Brain pericyte (primary cell): ENCODE measurements at regions not wholly inside any gene's neighbourhood (a gene's known extent, or its start where the extent isn't known, plus 50 kb on each side); places are given as distances from the start of the nearest gene placed in this dataset.

ENCODE experiments used
- DNase-seq: peaks from one replicate; pipeline ENCODE4 v3.0.0-alpha.2; 2012; ENCODE audit warnings: low read depth, low spot score

DNA sequence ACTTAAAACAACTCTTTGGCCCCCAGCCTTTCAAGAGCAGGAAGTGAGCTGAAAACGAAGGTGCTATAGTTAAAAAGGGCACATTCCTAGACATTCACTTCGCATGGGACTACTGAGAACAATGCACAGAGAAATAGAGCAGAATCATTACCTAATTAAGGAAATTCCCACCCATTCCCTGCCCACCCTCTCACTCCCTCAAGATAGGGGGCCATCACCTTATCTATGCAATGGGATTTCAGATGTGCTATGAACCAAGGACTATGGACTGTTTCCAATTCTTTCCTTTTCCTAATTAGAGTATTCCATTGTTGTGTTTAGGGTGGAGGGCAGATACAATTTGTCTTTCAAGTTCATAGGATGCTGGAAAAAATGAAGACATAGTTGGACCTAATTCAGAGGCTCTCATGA, 476.8 kb downstream of the CETN3 start:
- DNase-seq: no peak

DNA sequence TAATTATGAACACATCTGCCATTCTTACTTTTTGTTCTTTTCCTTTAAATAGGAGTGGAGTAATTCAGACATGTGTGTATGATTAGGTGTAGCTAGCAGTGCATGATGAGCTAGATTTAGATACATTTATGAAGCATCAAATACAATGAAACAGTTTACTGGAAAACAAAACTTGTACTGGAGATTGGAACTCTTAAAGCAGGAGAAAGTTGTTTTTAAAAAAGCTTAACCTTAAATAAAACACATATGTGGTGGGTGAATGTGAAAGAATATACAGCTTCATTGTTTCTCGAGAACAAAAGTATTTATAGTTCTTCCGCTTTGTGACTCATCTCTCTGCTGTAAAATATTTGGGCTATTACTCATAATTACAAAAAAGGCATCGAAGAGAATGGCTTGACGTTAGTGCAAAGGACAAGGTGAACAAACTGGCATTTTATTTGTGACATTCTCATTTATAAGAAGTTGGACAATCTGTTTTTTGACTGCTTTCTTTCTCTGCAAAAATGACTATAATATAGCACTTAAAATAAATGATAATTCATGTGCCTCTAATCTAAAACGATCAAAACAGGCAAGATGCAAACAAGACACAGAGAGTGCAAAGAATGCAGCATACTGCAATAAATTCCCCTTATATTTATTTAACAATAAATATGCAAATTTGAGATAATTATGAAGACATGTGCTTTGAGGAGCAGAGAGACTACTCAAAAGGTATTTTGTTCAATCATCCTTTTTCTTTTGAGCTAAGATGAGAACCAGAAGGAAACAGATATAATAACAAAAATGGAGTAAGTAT, 478.8 kb downstream of the CETN3 start:
- DNase-seq: peak; percentile 6

DNA sequence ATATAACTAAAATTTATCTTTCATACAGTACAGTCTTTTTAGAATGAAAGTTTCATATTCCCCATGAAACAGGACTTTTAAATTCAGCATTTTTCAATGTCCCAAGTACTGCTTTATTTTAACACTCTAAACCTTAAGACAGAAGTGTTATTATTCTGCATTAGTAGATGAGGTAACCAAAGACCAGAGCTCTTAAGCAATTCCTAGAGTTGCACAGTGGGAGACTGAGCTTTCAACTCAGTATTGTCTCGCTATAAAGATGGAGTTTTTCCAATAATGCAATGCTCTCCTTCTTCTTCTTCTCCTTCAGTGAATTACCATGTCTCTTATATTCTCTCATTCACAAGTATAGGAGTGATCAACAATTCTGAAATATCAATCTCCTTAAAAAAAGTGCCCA, 479.7 kb downstream of the CETN3 start:
- peak; percentile 3 for DNase-seq

GRCh38 chr5:89929173-89929572, 480.4 kb downstream of the CETN3 start:
- DNase-seq: no peak

- DNase-seq: no peak
Measured at GRCh38 chr5:89922161-89922560, 487.4 kb downstream of the CETN3 start.

DNA sequence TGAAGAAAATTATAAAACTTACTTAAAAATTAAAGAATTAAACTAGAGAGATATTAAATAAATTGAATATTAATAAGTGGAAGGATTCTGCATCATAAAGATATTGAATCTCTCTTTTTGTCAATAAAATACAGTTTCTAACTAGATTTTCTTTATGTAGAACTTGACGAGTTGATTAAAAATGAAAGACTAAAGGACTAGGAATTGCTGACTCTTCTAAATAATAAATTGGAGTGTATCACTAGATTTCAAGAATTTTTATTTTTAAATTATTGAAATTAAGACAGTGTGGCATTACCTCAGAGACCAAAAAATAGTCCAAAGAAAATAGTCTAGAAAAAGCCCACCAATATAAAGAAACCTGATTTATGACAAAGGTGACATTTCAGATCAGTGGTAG, 492.4 kb downstream of the CETN3 start:
- DNase-seq: no peak

DNA sequence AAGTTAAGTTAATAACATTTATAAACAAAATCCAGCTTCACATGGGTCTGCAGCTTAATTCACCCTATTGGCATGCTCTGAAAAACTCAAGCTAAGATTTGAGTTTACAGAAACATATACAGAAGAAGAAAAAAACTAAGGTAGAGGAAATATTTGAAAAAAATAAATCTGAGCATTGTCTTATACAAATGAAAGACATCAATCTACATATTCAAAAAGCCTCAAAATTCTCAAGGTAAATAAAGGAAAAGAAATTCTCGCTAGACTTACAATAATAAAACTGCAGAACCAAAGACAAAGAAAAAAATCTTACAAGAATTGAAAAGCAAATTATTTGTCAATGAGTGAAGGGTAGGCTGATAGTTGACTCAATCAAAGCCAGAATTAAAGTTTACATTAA, 493.4 kb downstream of the CETN3 start:
- DNase-seq: no peak

GRCh38 chr5:89908876-89909275, 500.7 kb downstream of the CETN3 start:
- DNase-seq: no peak

DNA sequence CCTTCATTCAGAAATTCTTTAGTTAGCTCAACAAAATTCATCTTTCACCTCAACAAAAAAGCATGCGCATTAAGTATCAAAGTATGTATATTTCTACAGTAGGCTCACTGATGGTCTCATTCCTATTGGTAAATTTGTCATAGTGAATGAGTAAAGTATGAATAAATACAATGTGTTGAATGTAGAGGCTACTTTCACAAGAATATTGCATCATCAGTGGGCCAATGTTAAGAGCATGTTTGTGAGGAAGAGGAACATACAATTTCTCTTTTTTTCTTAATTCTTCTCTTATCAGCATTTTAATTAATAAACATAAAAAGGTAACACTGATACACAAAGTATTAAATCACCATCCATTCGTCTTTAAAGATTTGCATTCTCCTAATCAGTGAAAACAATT, 505.1 kb downstream of the CETN3 start:
- DNase-seq: no peak

GRCh38 chr5:89901983-89902382, 507.6 kb downstream of the CETN3 start:
- DNase-seq: no peak

DNA sequence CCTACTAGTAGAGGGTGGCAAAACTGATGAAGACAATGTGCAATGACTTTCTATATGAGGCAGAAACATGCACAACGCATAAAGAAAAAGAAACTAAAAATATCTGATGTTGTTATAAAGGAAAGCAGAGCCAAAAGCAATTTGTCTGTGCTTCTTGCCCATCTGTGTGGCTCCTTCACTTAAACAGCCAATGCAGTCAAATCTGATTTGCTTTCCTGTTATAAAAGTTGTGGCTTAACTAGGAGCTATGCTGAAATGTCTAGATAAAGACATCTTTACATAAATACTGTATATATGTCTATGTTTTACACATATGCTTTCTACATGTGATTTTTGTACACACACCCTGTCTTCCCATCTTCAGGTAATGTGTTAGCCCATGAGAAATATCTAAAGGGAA, 508.2 kb downstream of the CETN3 start:
- DNase-seq: no peak

GRCh38 chr5:89900346-89900745, 509.2 kb downstream of the CETN3 start:
- DNase-seq: no peak

DNA sequence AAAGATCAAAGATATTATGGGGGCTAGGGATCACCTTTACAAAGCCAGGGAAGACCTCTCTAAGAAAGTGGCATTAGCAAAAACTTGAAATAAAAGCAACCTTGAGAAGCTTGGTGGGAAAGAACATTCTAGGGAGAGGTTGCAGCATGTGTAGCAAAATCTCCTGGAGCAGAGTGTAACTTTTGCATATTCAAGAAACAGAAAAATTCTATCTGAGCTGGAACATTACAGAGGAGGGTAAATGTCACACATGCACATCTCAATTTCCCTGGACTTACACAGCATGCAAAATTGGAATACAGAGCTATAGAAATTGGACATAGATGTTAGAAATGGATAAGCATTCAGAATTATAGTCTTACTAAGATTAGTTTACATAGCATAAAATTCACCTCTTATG, 510.0 kb downstream of the CETN3 start:
- DNase-seq: no peak

GRCh38 chr5:89893546-89893945, 516.0 kb downstream of the CETN3 start:
- DNase-seq: no peak

- DNase-seq: no peak
Measured at GRCh38 chr5:89885670-89886069, 523.9 kb downstream of the CETN3 start.

GRCh38 chr5:89883967-89884366, 525.6 kb downstream of the CETN3 start:
- no peak for DNase-seq

- DNase-seq: peak; percentile 46
Measured at GRCh38 chr5:89878140-89879132, 531.1 kb downstream of the CETN3 start.

DNA sequence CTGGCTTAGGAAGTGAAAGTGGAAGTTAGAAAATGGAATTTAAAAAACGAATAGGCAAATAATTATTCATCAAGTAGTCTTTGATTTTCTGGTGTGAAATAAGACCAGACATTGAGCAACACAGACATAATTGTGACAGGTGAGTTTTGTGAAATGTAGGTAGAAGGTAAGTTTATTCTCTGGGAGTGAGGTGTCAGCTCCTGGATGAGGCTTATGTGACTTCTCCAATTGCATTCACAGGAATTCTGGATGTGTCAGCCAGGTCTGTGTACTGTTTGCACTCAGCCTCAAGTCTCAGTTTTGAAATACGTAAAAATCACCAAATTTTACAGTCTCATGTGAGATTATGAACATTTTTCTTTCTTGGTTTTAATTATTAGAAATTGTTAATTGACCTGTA, 537.6 kb downstream of the CETN3 start:
- no peak for DNase-seq

DNA sequence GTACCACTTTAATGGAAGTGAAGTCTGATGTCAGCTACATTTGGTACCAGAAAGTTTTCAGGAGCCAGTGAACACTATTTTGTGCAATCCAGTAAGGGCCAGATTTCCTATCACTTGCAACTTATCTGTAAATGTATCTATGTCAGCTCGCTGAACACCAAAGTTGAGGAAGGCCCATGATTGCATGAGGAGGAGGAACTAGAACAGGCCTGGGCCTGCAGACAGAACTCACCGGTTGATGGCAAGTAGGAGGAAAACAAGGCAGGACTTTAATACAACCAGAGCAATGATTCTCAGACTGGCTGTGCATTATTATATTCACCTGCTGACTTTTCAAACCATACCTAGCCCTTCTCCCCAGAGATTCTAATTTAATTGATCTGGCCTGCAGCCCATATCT, 540.2 kb downstream of the CETN3 start:
- no peak for DNase-seq

DNA sequence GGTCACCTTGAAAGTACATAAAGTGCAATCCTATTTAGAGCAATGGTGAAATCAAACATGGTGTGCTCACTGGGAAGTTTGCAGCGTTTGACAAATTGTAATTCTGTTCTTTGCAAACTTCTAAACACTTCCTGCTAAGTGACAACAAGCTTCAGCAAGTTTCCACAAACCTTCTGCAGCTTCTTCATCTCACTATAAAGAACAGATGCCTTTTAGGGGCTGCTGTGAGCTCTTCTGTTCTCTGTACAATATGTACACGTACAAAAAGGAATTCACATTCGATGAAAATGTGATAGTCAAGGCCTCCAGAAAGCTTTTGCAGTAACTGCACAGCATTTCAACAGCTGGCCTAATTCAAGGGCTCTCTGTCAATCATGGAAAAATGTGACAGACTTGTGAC, 543.1 kb downstream of the CETN3 start:
- DNase-seq: no peak

GRCh38 chr5:89864941-89865340, 544.6 kb downstream of the CETN3 start:
- DNase-seq: no peak

GRCh38 chr5:89857790-89858189, 551.8 kb downstream of the CETN3 start:
- DNase-seq: no peak

GRCh38 chr5:89855417-89855816, 554.1 kb downstream of the CETN3 start:
- DNase-seq: no peak
